ENCODE measurements at regions not wholly inside any gene's neighbourhood (a gene's known extent, or its start where the extent isn't known, plus 50 kb on each side); places are given as distances from the start of the nearest gene placed in this dataset.

GRCh38 chr1:30011970-30012369 is 711.4 kb downstream of the MATN1 start:
- no peak for TF ChIP-seq CTCF (optimal IDR thresholded peaks at IDR 0.05 in 1 of 3, IDR thresholded peaks at IDR 0.05 in 1 of 3, conservative IDR thresholded peaks at IDR 0.05 in 1 of 3; ENCODE audit: extremely low read depth in 1 of 3, insufficient read depth in 2 of 3, low read length in 3 of 3)
- TF ChIP-seq EZH2 (IDR thresholded peaks at IDR 0.05; ENCODE audit: low read length), result no peak

All from keratinocyte (primary cell).